Gastroesophageal sphincter (tissue), 4 donors: ENCODE measurements at regions not wholly inside any gene's neighbourhood (a gene's known extent, or its start where the extent isn't known, plus 50 kb on each side); places are given as distances from the start of the nearest gene placed in this dataset.

Source experiments
- ATAC-seq: fragments of 150-250 bp; one replicate; pipeline ENCODE4 v1.9.1; 2016; ENCODE audit warnings: mild to moderate bottlenecking, moderate library complexity
- H3K27ac ChIP-seq, 4 donors: fragments of 200-600 bp; sonication (generic) in 3 of 4; 1 replicate in 3 of 4; 2 replicates in 1 of 4; pipeline ENCODE4 v1.5.1; 2016 to 2019
- H3K27me3 ChIP-seq: fragments of 200-600 bp; sonication (generic); one replicate; pipeline ENCODE4 v1.5.1; 2019
- H3K36me3 ChIP-seq, 2 donors: fragments of 200-600 bp; sonication (generic); one replicate each; pipeline ENCODE4 v1.5.1; 2019; ENCODE audit warnings: control low read depth in 1 of 2
- H3K4me1 ChIP-seq, 3 donors: fragments of 200-600 bp; sonication (generic); 1 replicate in 2 of 3; 2 replicates in 1 of 3; pipeline ENCODE4 v1.5.1; 2016 to 2019; ENCODE audit warnings: control low read depth in 2 of 3
- H3K4me3 ChIP-seq, 2 donors: fragments of 200-600 bp; sonication (generic); one replicate each; pipeline ENCODE4 v1.5.1; 2019; ENCODE audit warnings: mild to moderate bottlenecking in 1 of 2, moderate library complexity in 1 of 2
- H3K9me3 ChIP-seq, 3 donors: fragments of 200-600 bp; sonication (generic); one replicate each; pipeline ENCODE4 v1.5.1; 2017 to 2019; ENCODE audit warnings: control low read depth in 2 of 3
- EP300 ChIP-seq: sonication (generic); formaldehyde crosslinking; IDR thresholded peaks from one replicate; pipeline ENCODE4 v1.6.1; 2017; ENCODE audit warnings: antibody characterized with exemption, mild to moderate bottlenecking
- POLR2A ChIP-seq, 2 donors: fragments of 450-650 bp; IDR thresholded peaks; one replicate each; pipeline ENCODE4 v1.6.1; 2017; ENCODE audit warnings: antibody characterized with exemption in 2 of 2, mild to moderate bottlenecking in 2 of 2, moderate library complexity in 1 of 2
- POLR2AphosphoS5 ChIP-seq: sonication (generic); formaldehyde crosslinking; IDR thresholded peaks from one replicate; pipeline ENCODE4 v1.6.1; 2017; ENCODE audit warnings: antibody characterized with exemption
- WGBS, 2 donors: methylation state at CpG; one replicate each; pipeline ENCODE4 v1.1.5; 2018; ENCODE audit warnings: low coverage in 1 of 2; 5-methylcytosine and 5-hydroxymethylcytosine counted together
- TF ChIP-seq, protein P1 (sequence below), 4 experiments: fragments of 200-600 bp in 2 of 4; fragments of 450-650 bp in 2 of 4; sonication (generic) in 1 of 4; IDR thresholded peaks; one replicate each; pipeline ENCODE4 v1.5.1; 2017 to 2019; ENCODE audit warnings: antibody characterized with exemption in 4 of 4, mild to moderate bottlenecking in 2 of 4, moderate library complexity in 2 of 4

DNA sequence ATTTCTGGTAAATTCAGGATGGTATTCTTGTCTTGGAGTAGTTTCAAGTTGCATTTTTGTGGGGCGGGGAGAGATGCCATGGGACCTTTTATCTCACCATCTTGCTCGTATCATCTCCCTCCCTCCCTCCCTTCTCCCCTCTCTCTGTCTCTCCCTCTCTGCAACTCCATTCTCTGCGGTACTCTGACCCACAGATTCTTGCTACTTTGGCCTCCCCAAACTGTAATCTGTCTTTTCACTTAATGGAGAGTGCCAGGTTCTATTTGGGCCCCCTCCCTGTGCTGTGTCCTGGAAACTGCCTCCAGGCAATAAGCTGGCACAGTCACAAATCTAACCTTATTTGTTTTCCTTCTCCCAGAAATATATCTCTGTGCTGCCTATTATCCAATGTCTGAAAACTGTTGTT is 175.2 kb downstream of the PAWR start:
- no peak for TF ChIP-seq EP300
- TF ChIP-seq, protein P1, sequence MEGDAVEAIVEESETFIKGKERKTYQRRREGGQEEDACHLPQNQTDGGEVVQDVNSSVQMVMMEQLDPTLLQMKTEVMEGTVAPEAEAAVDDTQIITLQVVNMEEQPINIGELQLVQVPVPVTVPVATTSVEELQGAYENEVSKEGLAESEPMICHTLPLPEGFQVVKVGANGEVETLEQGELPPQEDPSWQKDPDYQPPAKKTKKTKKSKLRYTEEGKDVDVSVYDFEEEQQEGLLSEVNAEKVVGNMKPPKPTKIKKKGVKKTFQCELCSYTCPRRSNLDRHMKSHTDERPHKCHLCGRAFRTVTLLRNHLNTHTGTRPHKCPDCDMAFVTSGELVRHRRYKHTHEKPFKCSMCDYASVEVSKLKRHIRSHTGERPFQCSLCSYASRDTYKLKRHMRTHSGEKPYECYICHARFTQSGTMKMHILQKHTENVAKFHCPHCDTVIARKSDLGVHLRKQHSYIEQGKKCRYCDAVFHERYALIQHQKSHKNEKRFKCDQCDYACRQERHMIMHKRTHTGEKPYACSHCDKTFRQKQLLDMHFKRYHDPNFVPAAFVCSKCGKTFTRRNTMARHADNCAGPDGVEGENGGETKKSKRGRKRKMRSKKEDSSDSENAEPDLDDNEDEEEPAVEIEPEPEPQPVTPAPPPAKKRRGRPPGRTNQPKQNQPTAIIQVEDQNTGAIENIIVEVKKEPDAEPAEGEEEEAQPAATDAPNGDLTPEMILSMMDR (IDR thresholded peaks at IDR 0.05) = no peak
- no peak for TF ChIP-seq POLR2A (IDR thresholded peaks at IDR 0.05)
- no peak for TF ChIP-seq POLR2AphosphoS5
- H3K4me1 ChIP-seq = no peaks in the 10 kb centered on the region
- no peaks in the 10 kb centered on the region for H3K9me3 ChIP-seq
- no peaks in the 10 kb centered on the region for H3K27me3 ChIP-seq
- no peak for ATAC-seq
- WGBS, 2 donors = 59% methylated on average over 3 of the region's 3 CpGs; no CpG with 5 or more reads in 1 of the 2 donors
- no peaks in the 10 kb centered on the region for H3K36me3 ChIP-seq
- H3K4me3 ChIP-seq = no peak overlapping the region
- no peak overlapping the region for H3K27ac ChIP-seq

DNA sequence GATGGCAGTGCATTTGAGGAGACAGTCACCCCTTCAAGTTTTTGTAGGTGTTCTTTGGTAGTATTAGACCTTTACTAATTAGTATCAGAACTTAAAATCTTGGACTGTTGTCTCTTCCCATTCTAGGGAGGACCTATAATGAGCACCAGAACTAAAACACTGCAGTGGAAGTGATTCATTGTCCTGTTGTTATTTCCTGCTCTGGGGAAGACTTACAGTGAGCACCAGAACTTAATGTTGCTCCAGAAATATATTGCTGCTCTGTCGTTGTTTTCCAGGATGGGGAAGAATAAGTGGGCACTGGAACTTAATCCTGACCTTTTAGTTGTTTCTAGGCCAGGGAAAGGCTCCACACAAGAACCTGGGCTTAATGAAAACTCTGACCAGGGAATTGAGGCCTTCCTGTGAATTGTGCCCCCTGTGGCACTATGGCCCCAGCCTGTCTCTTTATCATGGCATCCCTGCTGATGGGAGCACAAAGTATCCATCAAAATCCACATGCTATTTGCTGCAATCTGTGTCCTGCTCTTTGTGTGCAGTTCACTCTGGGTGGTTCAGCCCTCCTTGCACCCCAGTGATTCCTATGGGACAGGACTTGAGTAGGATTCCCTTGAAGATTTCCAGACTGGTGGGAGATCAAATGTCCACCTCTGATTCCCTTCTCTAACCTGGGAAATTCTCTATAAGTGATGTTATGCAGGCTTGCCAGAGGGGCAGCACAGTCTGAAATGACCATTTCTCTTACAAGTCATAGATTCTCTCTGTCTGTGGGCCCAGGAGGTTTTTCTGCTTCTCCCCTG is 175.8 kb downstream of the PAWR start:
- H3K4me3 ChIP-seq = no peak overlapping the region
- 40% methylated on average over 1 of the region's 1 CpG; no CpG with 5 or more reads in 1 of the 2 donors for WGBS, 2 donors
- H3K36me3 ChIP-seq = no peaks in the 10 kb centered on the region
- no peak overlapping the region for H3K27ac ChIP-seq
- no peak for ATAC-seq
- no peaks in the 10 kb centered on the region for H3K27me3 ChIP-seq
- H3K4me1 ChIP-seq = no peaks in the 10 kb centered on the region
- TF ChIP-seq, protein P1 (IDR thresholded peaks at IDR 0.05) = no peak
- no peak for TF ChIP-seq POLR2A (IDR thresholded peaks at IDR 0.05)
- no peak for TF ChIP-seq POLR2AphosphoS5
- no peak for TF ChIP-seq EP300
- no peaks in the 10 kb centered on the region for H3K9me3 ChIP-seq

- WGBS, 2 donors = 83 to 84% methylated on average over 5 to 6 of the region's 6 CpGs
Measured at GRCh38 chr12:79512068-79512467, 178.7 kb downstream of the PAWR start.

GRCh38 chr12:79508622-79509021 is 182.1 kb downstream of the PAWR start:
- Histone ChIP-seq H3K27me3 (no peaks in the 10 kb centered on the region), H3K9me3 (peaks cover 0 to 4% (median 0%) of the 10 kb centered on the region in 3 donors), H3K36me3 (no peaks in the 10 kb centered on the region), H3K27ac (no peak overlapping the region), H3K4me3 (no peak overlapping the region), H3K4me1 (no peaks in the 10 kb centered on the region)
- ATAC-seq = no peak
- no peak for TF ChIP-seq POLR2AphosphoS5
- TF ChIP-seq, protein P1 (IDR thresholded peaks at IDR 0.05) = no peak
- TF ChIP-seq POLR2A (IDR thresholded peaks at IDR 0.05) = no peak
- no peak for TF ChIP-seq EP300
- WGBS, 2 donors = 88 to 92% methylated on average over 1 to 2 of the region's 2 CpGs

More at GRCh38 chr12:79512068-79512467, 178.7 kb downstream of the PAWR start:
- no peak for TF ChIP-seq POLR2AphosphoS5
- TF ChIP-seq EP300 = no peak
- TF ChIP-seq, protein P1 (IDR thresholded peaks at IDR 0.05) = no peak
- no peak for TF ChIP-seq POLR2A (IDR thresholded peaks at IDR 0.05)
- Histone ChIP-seq H3K4me1 (no peaks in the 10 kb centered on the region), H3K36me3 (no peaks in the 10 kb centered on the region), H3K27me3 (no peaks in the 10 kb centered on the region), H3K27ac (no peak overlapping the region), H3K9me3 (no peaks in the 10 kb centered on the region), H3K4me3 (no peak overlapping the region)
- ATAC-seq = no peak
